GM12872 (cell line): ENCODE measurements at regions not wholly inside any gene's neighbourhood (a gene's known extent, or its start where the extent isn't known, plus 50 kb on each side); places are given as distances from the start of the nearest gene placed in this dataset.

Experiments
- TF ChIP-seq, protein P1 (sequence below): IDR thresholded peaks from 3 replicates; pipeline ENCODE4 v1.5.1; 2011; ENCODE audit warnings: low read depth, mild to moderate bottlenecking, low read length, moderate library complexity; ENCODE audit not compliant: insufficient read depth

GRCh38 chr1:222911866-222912265, 97.0 kb downstream of the DISP1 start:
- TF ChIP-seq, protein P1, sequence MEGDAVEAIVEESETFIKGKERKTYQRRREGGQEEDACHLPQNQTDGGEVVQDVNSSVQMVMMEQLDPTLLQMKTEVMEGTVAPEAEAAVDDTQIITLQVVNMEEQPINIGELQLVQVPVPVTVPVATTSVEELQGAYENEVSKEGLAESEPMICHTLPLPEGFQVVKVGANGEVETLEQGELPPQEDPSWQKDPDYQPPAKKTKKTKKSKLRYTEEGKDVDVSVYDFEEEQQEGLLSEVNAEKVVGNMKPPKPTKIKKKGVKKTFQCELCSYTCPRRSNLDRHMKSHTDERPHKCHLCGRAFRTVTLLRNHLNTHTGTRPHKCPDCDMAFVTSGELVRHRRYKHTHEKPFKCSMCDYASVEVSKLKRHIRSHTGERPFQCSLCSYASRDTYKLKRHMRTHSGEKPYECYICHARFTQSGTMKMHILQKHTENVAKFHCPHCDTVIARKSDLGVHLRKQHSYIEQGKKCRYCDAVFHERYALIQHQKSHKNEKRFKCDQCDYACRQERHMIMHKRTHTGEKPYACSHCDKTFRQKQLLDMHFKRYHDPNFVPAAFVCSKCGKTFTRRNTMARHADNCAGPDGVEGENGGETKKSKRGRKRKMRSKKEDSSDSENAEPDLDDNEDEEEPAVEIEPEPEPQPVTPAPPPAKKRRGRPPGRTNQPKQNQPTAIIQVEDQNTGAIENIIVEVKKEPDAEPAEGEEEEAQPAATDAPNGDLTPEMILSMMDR, result no peak

- TF ChIP-seq, protein P1, result no peak
These were observed 97.9 kb downstream of the DISP1 start for GRCh38 chr1:222912730-222913129.

GRCh38 chr1:222914861-222915632, 100.2 kb downstream of the DISP1 start:
- TF ChIP-seq, protein P1, result no peak

- TF ChIP-seq, protein P1, result no peak
These were observed 101.3 kb downstream of the DISP1 start for GRCh38 chr1:222916100-222916499.

DNA sequence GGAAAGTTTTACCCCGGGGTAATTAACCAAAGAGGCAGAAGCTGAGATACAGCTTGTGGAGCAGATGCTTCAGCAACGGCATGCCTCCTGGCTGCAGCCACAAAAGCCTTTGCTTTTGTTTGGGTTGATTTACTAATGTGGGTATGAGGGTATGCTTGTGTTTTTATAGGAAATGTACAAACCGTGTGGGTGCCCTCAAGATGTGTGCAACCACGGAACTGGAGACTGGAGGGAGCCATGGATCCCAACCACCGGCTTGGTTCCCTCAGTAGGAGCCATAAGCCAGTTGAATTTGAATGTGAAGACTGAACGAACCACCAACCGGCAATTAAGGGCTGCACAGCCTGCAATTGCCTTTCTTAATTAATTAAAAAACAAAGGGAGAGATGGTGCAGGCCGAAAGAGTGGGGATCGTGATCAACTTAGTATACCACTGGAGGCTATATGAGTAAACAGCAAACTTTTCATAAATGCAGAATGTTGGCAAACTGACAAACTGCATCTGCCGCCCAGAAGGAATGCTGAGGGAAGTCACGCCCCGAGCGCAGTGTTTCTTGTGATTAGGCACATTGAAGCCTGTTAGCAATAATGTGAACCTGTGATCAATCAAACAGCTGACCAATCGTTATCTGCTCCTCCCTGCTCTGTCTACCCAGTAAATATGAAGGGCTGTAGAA, 104.1 kb downstream of the DISP1 start:
- TF ChIP-seq, protein P1, result no peak

DNA sequence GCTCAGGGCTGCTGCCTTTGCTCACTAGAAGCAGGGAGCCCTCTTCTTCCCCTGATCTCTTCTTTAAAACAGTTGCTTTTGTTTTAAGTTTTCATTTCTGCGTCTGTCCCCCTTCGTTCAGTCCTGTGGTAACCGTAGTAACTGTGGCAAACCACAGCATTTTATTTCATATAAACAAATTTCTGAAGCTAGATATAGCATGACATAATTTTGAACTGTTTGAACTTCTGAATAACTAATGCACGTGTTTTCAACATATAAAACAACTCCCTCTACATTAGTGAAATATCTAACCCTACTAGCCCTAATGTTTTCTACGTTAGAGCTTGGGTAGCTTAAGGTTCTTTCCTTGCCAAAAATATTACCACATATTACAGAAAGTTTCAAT, 104.6 kb downstream of the DISP1 start:
- TF ChIP-seq, protein P1, result no peak

DNA sequence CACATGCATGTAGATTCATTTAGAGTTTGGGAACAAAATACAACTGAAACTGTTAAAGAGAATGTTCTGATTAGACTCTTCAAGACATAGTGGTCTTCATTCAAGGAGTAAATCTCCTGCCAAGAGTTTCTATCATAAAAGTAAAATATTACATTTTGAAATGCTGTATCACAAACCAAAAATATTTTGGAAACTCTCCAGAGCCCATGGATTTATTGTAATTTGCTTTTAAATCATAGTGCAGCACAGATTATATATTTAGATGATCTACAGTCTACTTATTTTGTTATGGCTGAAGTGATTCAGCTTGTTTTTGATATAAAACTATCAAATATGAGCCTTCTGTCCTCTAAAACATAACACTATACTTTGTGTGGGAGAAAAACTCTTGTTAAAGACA, 105.3 kb downstream of the DISP1 start:
- TF ChIP-seq, protein P1, result no peak
